ENCODE measurements at regions not wholly inside any gene's neighbourhood (a gene's known extent, or its start where the extent isn't known, plus 50 kb on each side); places are given as distances from the start of the nearest gene placed in this dataset.

DNA sequence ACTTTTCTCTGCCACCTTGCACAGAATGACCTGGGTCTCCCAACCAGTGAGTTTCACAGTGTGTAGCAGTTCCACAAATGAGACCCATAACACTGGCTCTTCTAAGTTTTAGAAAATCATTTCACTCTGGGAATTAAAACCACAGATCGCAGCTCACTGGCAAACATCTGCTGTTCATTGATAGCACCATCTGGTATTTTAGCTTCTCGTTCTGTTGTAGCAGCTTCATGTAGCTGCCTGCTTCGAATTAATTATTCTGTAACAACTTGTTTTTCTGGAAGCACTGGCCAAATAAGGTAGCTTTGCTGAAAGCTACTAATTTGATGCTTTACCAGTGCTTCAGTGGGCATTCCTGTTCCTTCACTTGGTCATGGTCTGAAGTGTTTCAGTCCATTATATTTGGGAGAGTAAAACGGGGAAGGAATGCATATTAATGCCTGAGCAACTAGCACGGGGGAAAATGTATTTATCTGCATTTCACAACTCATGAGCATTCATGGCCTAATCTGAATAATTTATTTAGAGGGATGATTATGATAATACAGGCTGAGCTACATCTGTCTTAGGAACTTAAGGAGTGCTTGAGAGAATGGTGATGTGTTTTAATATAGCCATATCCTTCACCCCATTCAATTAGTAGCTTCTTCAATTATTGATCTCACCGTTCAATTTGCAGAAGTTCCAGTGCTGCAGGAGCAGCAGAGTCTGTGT is 447.4 kb downstream of the XPNPEP1 start:
- no peak for TF ChIP-seq CREB1 (CRISPR knock-in tag; IDR thresholded peaks at IDR 0.05; ENCODE audit: low read depth)
- TF ChIP-seq NANOG (IDR thresholded peaks at IDR 0.05; ENCODE audit: borderline replicate concordance) = no peak
- TF ChIP-seq, protein P1, sequence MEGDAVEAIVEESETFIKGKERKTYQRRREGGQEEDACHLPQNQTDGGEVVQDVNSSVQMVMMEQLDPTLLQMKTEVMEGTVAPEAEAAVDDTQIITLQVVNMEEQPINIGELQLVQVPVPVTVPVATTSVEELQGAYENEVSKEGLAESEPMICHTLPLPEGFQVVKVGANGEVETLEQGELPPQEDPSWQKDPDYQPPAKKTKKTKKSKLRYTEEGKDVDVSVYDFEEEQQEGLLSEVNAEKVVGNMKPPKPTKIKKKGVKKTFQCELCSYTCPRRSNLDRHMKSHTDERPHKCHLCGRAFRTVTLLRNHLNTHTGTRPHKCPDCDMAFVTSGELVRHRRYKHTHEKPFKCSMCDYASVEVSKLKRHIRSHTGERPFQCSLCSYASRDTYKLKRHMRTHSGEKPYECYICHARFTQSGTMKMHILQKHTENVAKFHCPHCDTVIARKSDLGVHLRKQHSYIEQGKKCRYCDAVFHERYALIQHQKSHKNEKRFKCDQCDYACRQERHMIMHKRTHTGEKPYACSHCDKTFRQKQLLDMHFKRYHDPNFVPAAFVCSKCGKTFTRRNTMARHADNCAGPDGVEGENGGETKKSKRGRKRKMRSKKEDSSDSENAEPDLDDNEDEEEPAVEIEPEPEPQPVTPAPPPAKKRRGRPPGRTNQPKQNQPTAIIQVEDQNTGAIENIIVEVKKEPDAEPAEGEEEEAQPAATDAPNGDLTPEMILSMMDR (conservative IDR thresholded peaks at IDR 0.05; ENCODE audit: low read depth in 2 of 2) = no peak
- TF ChIP-seq EZH2 (IDR thresholded peaks at IDR 0.05; ENCODE audit: low read depth, unreplicated experiment) = no peak
- TF ChIP-seq EZH2phosphoT487 (IDR thresholded peaks at IDR 0.05; ENCODE audit: unreplicated experiment) = no peak
- no peak for TF ChIP-seq JUNB (IDR thresholded peaks at IDR 0.05; ENCODE audit: unreplicated experiment)
- H3K9me2 ChIP-seq (ENCODE audit: insufficient read depth) = no peaks in the 10 kb centered on the region
- no peak overlapping the region for H3K27ac Mint-ChIP-seq
- DNase-seq (ENCODE audit: low spot score) = no peak
- H3K4me3 Mint-ChIP-seq = no peak overlapping the region
- peaks cover 22% of the 10 kb centered on the region for H3K4me1 Mint-ChIP-seq
- peaks cover 8% of the 10 kb centered on the region for H3K4me1 ChIP-seq (ENCODE audit: insufficient read depth)
- H3F3A ChIP-seq (replicated peaks; ENCODE audit: low read depth) = no peaks in the 10 kb centered on the region
- no peak overlapping the region for H3K27ac ChIP-seq (ENCODE audit: low read depth)
- no peak overlapping the region for H2AFZ ChIP-seq
- ATAC-seq = no peak
- H3K36me3 Mint-ChIP-seq (ENCODE audit: low read depth) = no peaks in the 10 kb centered on the region
- H3K4me2 ChIP-seq = no peak overlapping the region
- no peak overlapping the region for H3K4me3 ChIP-seq
- no peaks in the 10 kb centered on the region for H3K79me2 ChIP-seq (replicated peaks; ENCODE audit: insufficient read depth)
- H3K36me3 ChIP-seq (ENCODE audit: insufficient read depth) = no peaks in the 10 kb centered on the region
- no peaks in the 10 kb centered on the region for H3K27me3 ChIP-seq (ENCODE audit: insufficient read depth)
- no peaks in the 10 kb centered on the region for H3K9me3 Mint-ChIP-seq
- no peaks in the 10 kb centered on the region for H3K27me3 Mint-ChIP-seq (ENCODE audit: insufficient read depth, low read depth, poor library complexity)
- no peaks in the 10 kb centered on the region for H4K20me1 ChIP-seq (replicated peaks; ENCODE audit: insufficient read depth)

DNA sequence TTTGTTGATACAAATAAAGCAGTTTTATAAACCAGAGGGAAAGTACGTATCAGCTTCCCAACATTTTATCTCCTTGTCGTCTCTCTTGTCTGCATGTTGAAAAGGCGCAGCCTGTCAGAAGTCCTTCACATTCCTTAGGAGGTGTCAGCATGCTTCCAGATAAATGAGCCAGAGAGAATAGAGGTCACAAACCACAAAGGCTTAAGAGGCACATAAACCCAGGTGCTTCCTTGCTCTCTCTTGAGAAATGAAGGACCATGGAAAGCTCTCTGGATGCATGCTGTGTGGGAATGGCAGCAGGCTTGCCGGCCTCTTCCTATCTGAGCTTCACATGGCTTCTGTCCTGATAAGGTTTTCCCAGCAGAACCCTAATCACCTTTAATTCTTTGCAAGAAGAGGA is 448.5 kb downstream of the XPNPEP1 start:
- H4K20me1 ChIP-seq (replicated peaks; ENCODE audit: insufficient read depth) = no peaks in the 10 kb centered on the region
- peaks cover 22% of the 10 kb centered on the region for H3K4me1 Mint-ChIP-seq
- H3K36me3 Mint-ChIP-seq (ENCODE audit: low read depth) = no peaks in the 10 kb centered on the region
- TF ChIP-seq NANOG (IDR thresholded peaks at IDR 0.05; ENCODE audit: borderline replicate concordance) = no peak
- TF ChIP-seq, protein P2, sequence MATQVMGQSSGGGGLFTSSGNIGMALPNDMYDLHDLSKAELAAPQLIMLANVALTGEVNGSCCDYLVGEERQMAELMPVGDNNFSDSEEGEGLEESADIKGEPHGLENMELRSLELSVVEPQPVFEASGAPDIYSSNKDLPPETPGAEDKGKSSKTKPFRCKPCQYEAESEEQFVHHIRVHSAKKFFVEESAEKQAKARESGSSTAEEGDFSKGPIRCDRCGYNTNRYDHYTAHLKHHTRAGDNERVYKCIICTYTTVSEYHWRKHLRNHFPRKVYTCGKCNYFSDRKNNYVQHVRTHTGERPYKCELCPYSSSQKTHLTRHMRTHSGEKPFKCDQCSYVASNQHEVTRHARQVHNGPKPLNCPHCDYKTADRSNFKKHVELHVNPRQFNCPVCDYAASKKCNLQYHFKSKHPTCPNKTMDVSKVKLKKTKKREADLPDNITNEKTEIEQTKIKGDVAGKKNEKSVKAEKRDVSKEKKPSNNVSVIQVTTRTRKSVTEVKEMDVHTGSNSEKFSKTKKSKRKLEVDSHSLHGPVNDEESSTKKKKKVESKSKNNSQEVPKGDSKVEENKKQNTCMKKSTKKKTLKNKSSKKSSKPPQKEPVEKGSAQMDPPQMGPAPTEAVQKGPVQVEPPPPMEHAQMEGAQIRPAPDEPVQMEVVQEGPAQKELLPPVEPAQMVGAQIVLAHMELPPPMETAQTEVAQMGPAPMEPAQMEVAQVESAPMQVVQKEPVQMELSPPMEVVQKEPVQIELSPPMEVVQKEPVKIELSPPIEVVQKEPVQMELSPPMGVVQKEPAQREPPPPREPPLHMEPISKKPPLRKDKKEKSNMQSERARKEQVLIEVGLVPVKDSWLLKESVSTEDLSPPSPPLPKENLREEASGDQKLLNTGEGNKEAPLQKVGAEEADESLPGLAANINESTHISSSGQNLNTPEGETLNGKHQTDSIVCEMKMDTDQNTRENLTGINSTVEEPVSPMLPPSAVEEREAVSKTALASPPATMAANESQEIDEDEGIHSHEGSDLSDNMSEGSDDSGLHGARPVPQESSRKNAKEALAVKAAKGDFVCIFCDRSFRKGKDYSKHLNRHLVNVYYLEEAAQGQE (IDR thresholded peaks at IDR 0.05; ENCODE audit: unreplicated experiment) = peak; percentile 27
- TF ChIP-seq, protein P3, sequence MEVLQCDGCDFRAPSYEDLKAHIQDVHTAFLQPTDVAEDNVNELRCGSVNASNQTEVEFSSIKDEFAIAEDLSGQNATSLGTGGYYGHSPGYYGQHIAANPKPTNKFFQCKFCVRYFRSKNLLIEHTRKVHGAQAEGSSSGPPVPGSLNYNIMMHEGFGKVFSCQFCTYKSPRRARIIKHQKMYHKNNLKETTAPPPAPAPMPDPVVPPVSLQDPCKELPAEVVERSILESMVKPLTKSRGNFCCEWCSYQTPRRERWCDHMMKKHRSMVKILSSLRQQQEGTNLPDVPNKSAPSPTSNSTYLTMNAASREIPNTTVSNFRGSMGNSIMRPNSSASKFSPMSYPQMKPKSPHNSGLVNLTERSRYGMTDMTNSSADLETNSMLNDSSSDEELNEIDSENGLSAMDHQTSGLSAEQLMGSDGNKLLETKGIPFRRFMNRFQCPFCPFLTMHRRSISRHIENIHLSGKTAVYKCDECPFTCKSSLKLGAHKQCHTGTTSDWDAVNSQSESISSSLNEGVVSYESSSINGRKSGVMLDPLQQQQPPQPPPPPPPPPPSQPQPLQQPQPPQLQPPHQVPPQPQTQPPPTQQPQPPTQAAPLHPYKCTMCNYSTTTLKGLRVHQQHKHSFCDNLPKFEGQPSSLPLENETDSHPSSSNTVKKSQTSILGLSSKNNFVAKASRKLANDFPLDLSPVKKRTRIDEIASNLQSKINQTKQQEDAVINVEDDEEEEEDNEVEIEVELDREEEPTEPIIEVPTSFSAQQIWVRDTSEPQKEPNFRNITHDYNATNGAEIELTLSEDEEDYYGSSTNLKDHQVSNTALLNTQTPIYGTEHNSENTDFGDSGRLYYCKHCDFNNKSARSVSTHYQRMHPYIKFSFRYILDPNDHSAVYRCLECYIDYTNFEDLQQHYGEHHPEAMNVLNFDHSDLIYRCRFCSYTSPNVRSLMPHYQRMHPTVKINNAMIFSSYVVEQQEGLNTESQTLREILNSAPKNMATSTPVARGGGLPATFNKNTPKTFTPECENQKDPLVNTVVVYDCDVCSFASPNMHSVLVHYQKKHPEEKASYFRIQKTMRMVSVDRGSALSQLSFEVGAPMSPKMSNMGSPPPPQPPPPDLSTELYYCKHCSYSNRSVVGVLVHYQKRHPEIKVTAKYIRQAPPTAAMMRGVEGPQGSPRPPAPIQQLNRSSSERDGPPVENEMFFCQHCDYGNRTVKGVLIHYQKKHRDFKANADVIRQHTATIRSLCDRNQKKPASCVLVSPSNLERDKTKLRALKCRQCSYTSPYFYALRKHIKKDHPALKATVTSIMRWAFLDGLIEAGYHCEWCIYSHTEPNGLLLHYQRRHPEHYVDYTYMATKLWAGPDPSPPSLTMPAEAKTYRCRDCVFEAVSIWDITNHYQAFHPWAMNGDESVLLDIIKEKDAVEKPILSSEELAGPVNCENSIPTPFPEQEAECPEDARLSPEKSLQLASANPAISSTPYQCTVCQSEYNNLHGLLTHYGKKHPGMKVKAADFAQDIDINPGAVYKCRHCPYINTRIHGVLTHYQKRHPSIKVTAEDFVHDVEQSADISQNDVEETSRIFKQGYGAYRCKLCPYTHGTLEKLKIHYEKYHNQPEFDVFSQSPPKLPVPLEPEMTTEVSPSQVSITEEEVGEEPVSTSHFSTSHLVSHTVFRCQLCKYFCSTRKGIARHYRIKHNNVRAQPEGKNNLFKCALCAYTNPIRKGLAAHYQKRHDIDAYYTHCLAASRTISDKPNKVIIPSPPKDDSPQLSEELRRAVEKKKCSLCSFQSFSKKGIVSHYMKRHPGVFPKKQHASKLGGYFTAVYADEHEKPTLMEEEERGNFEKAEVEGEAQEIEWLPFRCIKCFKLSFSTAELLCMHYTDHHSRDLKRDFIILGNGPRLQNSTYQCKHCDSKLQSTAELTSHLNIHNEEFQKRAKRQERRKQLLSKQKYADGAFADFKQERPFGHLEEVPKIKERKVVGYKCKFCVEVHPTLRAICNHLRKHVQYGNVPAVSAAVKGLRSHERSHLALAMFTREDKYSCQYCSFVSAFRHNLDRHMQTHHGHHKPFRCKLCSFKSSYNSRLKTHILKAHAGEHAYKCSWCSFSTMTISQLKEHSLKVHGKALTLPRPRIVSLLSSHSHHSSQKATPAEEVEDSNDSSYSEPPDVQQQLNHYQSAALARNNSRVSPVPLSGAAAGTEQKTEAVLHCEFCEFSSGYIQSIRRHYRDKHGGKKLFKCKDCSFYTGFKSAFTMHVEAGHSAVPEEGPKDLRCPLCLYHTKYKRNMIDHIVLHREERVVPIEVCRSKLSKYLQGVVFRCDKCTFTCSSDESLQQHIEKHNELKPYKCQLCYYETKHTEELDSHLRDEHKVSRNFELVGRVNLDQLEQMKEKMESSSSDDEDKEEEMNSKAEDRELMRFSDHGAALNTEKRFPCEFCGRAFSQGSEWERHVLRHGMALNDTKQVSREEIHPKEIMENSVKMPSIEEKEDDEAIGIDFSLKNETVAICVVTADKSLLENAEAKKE (CRISPR knock-in tag; IDR thresholded peaks at IDR 0.05) = peak; percentile 89
- peaks cover 8% of the 10 kb centered on the region for H3K4me1 ChIP-seq (ENCODE audit: insufficient read depth)
- no peak overlapping the region for H3K4me3 ChIP-seq
- H3K36me3 ChIP-seq (ENCODE audit: insufficient read depth) = no peaks in the 10 kb centered on the region
- no peaks in the 10 kb centered on the region for H3K27me3 ChIP-seq (ENCODE audit: insufficient read depth)
- no peaks in the 10 kb centered on the region for H3K79me2 ChIP-seq (replicated peaks; ENCODE audit: insufficient read depth)
- no peaks in the 10 kb centered on the region for H3F3A ChIP-seq (replicated peaks; ENCODE audit: low read depth)
- no peak overlapping the region for H3K4me2 ChIP-seq
- no peak overlapping the region for H3K27ac ChIP-seq (ENCODE audit: low read depth)
- H2AFZ ChIP-seq = no peak overlapping the region
- H3K9me2 ChIP-seq (ENCODE audit: insufficient read depth) = no peaks in the 10 kb centered on the region
- H3K27ac Mint-ChIP-seq = no peak overlapping the region
- no peaks in the 10 kb centered on the region for H3K27me3 Mint-ChIP-seq (ENCODE audit: insufficient read depth, low read depth, poor library complexity)
- peak; percentile 94 for ATAC-seq
- no peak overlapping the region for H3K4me3 Mint-ChIP-seq
- peak; percentile 64 for DNase-seq (ENCODE audit: low spot score)
- H3K9me3 Mint-ChIP-seq = no peaks in the 10 kb centered on the region

Measured in GM23338 (cell line).